Choroid plexus epithelial cell (primary cell): ENCODE measurements at regions not wholly inside any gene's neighbourhood (a gene's known extent, or its start where the extent isn't known, plus 50 kb on each side); places are given as distances from the start of the nearest gene placed in this dataset.

Source experiments
- DNase-seq: peaks from one replicate; pipeline ENCODE4 v3.0.0-alpha.2; 2010; ENCODE audit warnings: low read depth
- H3K4me3 ChIP-seq: 2 replicates; pipeline ENCODE4 v1.5.1; 2011; ENCODE audit warnings: low read depth, mild to moderate bottlenecking, control low read depth, low read length, moderate library complexity
- CTCF ChIP-seq: conservative IDR thresholded peaks from 2 replicates; pipeline ENCODE4 v1.5.1; 2011; ENCODE audit warnings: low read depth, mild to moderate bottlenecking, control low read depth, inconsistent platforms, low read length, moderate library complexity

GRCh38 chr11:104366321-104366734 is 202.4 kb upstream of the PDGFD start:
- TF ChIP-seq CTCF = no peak
- DNase-seq = no peak

GRCh38 chr11:104365676-104366075 is 201.7 kb upstream of the PDGFD start:
- no peak for DNase-seq
- no peak overlapping the region for H3K4me3 ChIP-seq
- TF ChIP-seq CTCF = no peak

More at GRCh38 chr11:104366321-104366734, 202.4 kb upstream of the PDGFD start:
- no peak overlapping the region for H3K4me3 ChIP-seq

GRCh38 chr11:104361975-104362374 is 198.0 kb upstream of the PDGFD start:
- TF ChIP-seq CTCF = no peak
- no peak overlapping the region for H3K4me3 ChIP-seq
- no peak for DNase-seq

GRCh38 chr11:104352036-104352435 is 188.1 kb upstream of the PDGFD start:
- H3K4me3 ChIP-seq = no peak overlapping the region
- no peak for TF ChIP-seq CTCF
- no peak for DNase-seq

- no peak overlapping the region for H3K4me3 ChIP-seq
- TF ChIP-seq CTCF = peak; percentile 46
- peak; percentile 43 for DNase-seq
Measured at GRCh38 chr11:104343578-104343977, 179.6 kb upstream of the PDGFD start.

- no peak for TF ChIP-seq CTCF
- no peak for DNase-seq
- H3K4me3 ChIP-seq = no peak overlapping the region
Measured at GRCh38 chr11:104340590-104340989, 176.6 kb upstream of the PDGFD start.

GRCh38 chr11:104339380-104339831 is 175.5 kb upstream of the PDGFD start:
- no peak for DNase-seq
- no peak for TF ChIP-seq CTCF
- no peak overlapping the region for H3K4me3 ChIP-seq
